ENCODE measurements at regions not wholly inside any gene's neighbourhood (a gene's known extent, or its start where the extent isn't known, plus 50 kb on each side); places are given as distances from the start of the nearest gene placed in this dataset.

GRCh38 chr20:11188843-11189603, 515.2 kb upstream of the JAG1 start:
- no peak for DNase-seq

GRCh38 chr20:11190741-11191140, 516.9 kb upstream of the JAG1 start:
- no peak for DNase-seq

GRCh38 chr20:11192106-11192505, 518.3 kb upstream of the JAG1 start:
- DNase-seq, result no peak

- DNase-seq, result no peak
These were observed 519.4 kb upstream of the JAG1 start for GRCh38 chr20:11193241-11193640.

GRCh38 chr20:11195169-11195568, 521.4 kb upstream of the JAG1 start:
- DNase-seq, result no peak

GRCh38 chr20:11195899-11196558, 522.2 kb upstream of the JAG1 start:
- peak; percentile 78 for DNase-seq

GRCh38 chr20:11197851-11198250, 524.1 kb upstream of the JAG1 start:
- DNase-seq, result no peak

- no peak for DNase-seq
These were observed 526.6 kb upstream of the JAG1 start for GRCh38 chr20:11200423-11200822.

- DNase-seq, result peak; percentile 88
These were observed 531.3 kb upstream of the JAG1 start for GRCh38 chr20:11204926-11205768.

GRCh38 chr20:11205769-11206362, 532.1 kb upstream of the JAG1 start:
- DNase-seq, result no peak

GRCh38 chr20:11207749-11208502, 534.1 kb upstream of the JAG1 start:
- DNase-seq, result peak; percentile 56

- DNase-seq, result no peak
These were observed 536.8 kb upstream of the JAG1 start for GRCh38 chr20:11210611-11211010.

- DNase-seq, result no peak
These were observed 538.5 kb upstream of the JAG1 start for GRCh38 chr20:11212272-11212671.

GRCh38 chr20:11212902-11213301, 539.1 kb upstream of the JAG1 start:
- DNase-seq, result no peak

- DNase-seq, result peak; percentile 35
These were observed 540.5 kb upstream of the JAG1 start for GRCh38 chr20:11214256-11214840.

- DNase-seq, result peak; percentile 75
These were observed 542.9 kb upstream of the JAG1 start for GRCh38 chr20:11216451-11217314.

GRCh38 chr20:11217326-11218172, 543.8 kb upstream of the JAG1 start:
- peak; percentile 79 for DNase-seq

GRCh38 chr20:11218173-11218680, 544.4 kb upstream of the JAG1 start:
- no peak for DNase-seq

- DNase-seq, result no peak
These were observed 545.4 kb upstream of the JAG1 start for GRCh38 chr20:11219192-11219591.

GRCh38 chr20:11221046-11221445, 547.2 kb upstream of the JAG1 start:
- DNase-seq, result no peak

Data from dermis blood vessel endothelial cell (primary cell).